A673 (cell line): ENCODE measurements at regions not wholly inside any gene's neighbourhood (a gene's known extent, or its start where the extent isn't known, plus 50 kb on each side); places are given as distances from the start of the nearest gene placed in this dataset.

Source experiments
- BruUV-seq: library from RNA; stranded (reverse); fragments of 400-500 nt; replicated peaks from 2 replicates; lab custom pipeline; 2021; lab: Mats Ljungman, UMichigan
- CTCF ChIA-PET: fragments of 300-600 bp; sonication (Branson Sonifier 250); formaldehyde crosslinking; loops from one replicate; lab custom pipeline; 2022; ENCODE audit warnings: antibody characterized with exemption; lab: Charles Lee
- POLR2A ChIA-PET: fragments of 300-600 bp; sonication (Branson Sonifier 250); formaldehyde crosslinking; loops from one replicate; lab custom pipeline; 2022; ENCODE audit warnings: antibody characterized with exemption; ENCODE audit not compliant: low non-redundant PET; lab: Charles Lee
- DNase-seq: peaks from one replicate; pipeline ENCODE4 v3.0.0-alpha.2; 2015; ENCODE audit warnings: low spot score
- H3K27ac ChIP-seq: fragments of 200-600 bp; sonication (generic); 2 replicates; pipeline ENCODE4 v1.5.1; 2016; ENCODE audit warnings: mixed run types, low read depth, mild to moderate bottlenecking, mixed read lengths, antibody characterized with exemption, low read length; ENCODE audit not compliant: poor library complexity, severe bottlenecking
- H3K27me3 ChIP-seq: fragments of 200-600 bp; sonication (generic); replicated peaks from 2 replicates; pipeline ENCODE4 v1.6.1; 2017; ENCODE audit warnings: mixed run types, low read depth, mild to moderate bottlenecking, mixed read lengths, antibody characterized with exemption, low read length; ENCODE audit not compliant: insufficient read depth, poor library complexity
- H3K36me3 ChIP-seq: fragments of 200-600 bp; sonication (generic); 2 replicates; pipeline ENCODE4 v1.6.1; 2016; ENCODE audit warnings: mixed run types, mild to moderate bottlenecking, mixed read lengths, antibody characterized with exemption, low read length; ENCODE audit not compliant: insufficient read depth, poor library complexity, severe bottlenecking
- H3K4me1 ChIP-seq: fragments of 200-600 bp; sonication (generic); 2 replicates; pipeline ENCODE4 v1.6.1; 2017; ENCODE audit warnings: mixed run types, mild to moderate bottlenecking, mixed read lengths, antibody characterized with exemption, low read length; ENCODE audit not compliant: insufficient read depth, poor library complexity, severe bottlenecking
- H3K4me3 ChIP-seq: fragments of 200-600 bp; sonication (generic); 2 replicates; pipeline ENCODE4 v1.5.1; 2016; ENCODE audit warnings: low read depth, mixed run types, mild to moderate bottlenecking, mixed read lengths, low read length; ENCODE audit not compliant: poor library complexity, severe bottlenecking
- H3K9me3 ChIP-seq: fragments of 200-600 bp; sonication (generic); 2 replicates; pipeline ENCODE4 v1.6.1; 2016; ENCODE audit warnings: mixed run types, low read depth, mild to moderate bottlenecking, mixed read lengths, antibody characterized with exemption, low read length; ENCODE audit not compliant: poor library complexity, severe bottlenecking
- EZH2 ChIP-seq: fragments of 200-600 bp; sonication (generic); IDR thresholded peaks from 2 replicates; pipeline ENCODE4 v1.6.1; 2017; ENCODE audit warnings: borderline replicate concordance, low read depth, mild to moderate bottlenecking, mixed read lengths, antibody characterized with exemption, low read length; ENCODE audit not compliant: poor library complexity, severe bottlenecking
- intact Hi-C: fragments of 100-400 bp; cut with micrococcal nuclease; formaldehyde crosslinking; loops from one replicate; pipeline ENCODE4 v1.10.0; 2022; ENCODE audit not compliant: unreplicated experiment
- TF ChIP-seq, protein P1 (sequence below): fragments of 300-800, 200-600 bp; sonication (generic); conservative IDR thresholded peaks from 2 replicates; pipeline ENCODE4 v1.5.1; 2017; ENCODE audit warnings: low read depth, mild to moderate bottlenecking, antibody characterized with exemption, low read length, moderate library complexity, mixed read lengths

DNA sequence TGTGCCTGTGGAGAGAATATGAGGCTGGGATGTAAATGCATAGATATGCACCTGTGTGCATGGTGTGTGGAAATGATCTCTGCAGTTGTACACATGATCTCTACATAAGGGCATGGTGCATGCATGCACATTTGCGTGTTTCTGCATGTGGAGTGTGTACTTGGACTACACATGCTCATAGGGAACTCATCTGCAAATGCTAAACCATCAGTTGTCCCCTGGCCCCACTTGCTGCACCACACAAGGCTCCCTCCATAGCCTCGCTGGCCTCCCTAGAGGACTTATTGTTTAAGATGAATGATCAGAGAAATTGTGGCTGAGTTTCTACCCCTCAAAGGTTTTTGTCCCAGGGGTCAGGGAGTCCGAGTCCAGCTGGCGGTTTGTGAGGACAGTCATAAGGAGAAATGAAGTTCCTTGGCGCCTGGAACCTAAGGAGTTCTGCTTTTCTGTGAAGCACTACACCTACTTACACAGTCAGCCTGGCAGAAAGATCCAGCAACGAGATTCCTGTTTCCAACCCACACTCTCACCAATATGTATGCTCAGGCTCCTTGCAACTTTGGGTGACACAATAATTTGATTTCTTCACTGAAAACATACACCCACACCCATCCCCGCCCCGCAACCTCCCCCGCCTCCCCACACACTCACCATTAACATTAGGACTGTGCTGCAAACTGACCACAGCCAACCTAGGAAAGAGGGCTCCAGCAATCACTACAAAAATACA lies 79.9 kb upstream of the CPEB4 start:
- intact Hi-C loops = no loop called here
- Histone ChIP-seq H3K27me3 (no peaks in the 10 kb centered on the region), H3K4me3 (no peak overlapping the region), H3K4me1 (no peaks in the 10 kb centered on the region), H3K36me3 (no peaks in the 10 kb centered on the region), H3K9me3 (no peaks in the 10 kb centered on the region), H3K27ac (no peak overlapping the region)
- BruUV-seq = no TSS peak
- no peak for TF ChIP-seq EZH2
- TF ChIP-seq, protein P1, sequence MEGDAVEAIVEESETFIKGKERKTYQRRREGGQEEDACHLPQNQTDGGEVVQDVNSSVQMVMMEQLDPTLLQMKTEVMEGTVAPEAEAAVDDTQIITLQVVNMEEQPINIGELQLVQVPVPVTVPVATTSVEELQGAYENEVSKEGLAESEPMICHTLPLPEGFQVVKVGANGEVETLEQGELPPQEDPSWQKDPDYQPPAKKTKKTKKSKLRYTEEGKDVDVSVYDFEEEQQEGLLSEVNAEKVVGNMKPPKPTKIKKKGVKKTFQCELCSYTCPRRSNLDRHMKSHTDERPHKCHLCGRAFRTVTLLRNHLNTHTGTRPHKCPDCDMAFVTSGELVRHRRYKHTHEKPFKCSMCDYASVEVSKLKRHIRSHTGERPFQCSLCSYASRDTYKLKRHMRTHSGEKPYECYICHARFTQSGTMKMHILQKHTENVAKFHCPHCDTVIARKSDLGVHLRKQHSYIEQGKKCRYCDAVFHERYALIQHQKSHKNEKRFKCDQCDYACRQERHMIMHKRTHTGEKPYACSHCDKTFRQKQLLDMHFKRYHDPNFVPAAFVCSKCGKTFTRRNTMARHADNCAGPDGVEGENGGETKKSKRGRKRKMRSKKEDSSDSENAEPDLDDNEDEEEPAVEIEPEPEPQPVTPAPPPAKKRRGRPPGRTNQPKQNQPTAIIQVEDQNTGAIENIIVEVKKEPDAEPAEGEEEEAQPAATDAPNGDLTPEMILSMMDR = no peak
- ChIA-PET POLR2A (no interaction called here), CTCF (no interaction called here)
- DNase-seq = no peak

DNA sequence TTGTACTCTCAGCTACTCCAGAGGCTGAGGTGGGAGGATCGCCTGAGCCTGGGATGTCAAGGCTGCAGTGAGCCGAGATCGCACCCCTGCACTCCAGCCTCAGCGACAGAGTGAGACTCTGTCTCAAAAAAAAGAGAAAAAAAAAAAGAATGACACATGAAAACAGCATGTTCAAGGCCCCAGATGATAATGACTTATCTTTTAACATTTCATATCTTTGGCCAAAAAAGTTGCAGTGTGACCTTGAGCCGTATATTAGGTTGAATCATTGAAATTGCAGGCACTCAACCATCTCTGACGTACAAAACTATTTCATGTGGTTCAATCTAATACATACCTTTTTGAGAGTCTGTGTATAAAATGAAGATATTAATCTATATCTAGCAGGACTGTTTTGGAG lies 79.1 kb upstream of the CPEB4 start:
- DNase-seq = no peak
- Histone ChIP-seq H3K27me3 (no peaks in the 10 kb centered on the region), H3K4me1 (no peaks in the 10 kb centered on the region), H3K9me3 (no peaks in the 10 kb centered on the region), H3K4me3 (no peak overlapping the region), H3K36me3 (no peaks in the 10 kb centered on the region), H3K27ac (no peak overlapping the region)
- intact Hi-C loops = no loop called here
- no peak for TF ChIP-seq EZH2
- TF ChIP-seq, protein P1 = no peak
- ChIA-PET CTCF (no interaction called here), POLR2A (no interaction called here)
- no TSS peak for BruUV-seq

DNA sequence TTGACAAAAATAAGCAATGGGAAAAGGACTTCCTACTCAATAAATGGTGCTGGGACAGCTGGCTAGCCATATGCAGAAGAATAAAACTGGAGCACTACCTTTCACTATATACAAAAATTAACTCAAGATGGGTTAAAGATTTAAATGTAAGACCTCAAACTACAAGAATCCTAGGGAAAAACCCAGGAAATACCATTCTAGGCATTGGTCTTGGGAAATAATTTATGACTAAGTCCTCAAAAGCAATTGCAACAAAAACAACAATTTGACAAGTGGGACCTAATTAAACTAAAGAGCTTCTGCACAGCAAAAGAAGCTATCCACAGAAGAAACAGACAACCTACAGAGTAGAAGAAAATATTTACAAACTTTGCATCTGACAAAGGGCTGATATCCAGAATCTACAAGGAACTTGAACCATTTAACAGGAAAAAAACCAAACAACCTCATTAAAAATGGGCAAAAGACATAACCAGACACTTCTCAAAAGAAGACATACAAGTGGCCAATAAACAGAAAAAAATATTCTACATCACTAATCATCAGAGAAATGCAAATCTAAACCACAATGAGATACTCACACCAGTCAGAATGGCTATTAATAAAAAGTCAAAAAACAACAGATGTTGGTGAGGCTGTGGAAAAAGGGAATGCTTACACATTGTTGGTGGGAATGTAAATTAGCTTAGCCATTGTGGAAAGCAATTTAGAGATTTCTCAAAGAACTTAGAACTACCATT lies 75.2 kb upstream of the CPEB4 start:
- DNase-seq = no peak
- Histone ChIP-seq H3K27ac (no peak overlapping the region), H3K4me3 (no peak overlapping the region), H3K27me3 (no peaks in the 10 kb centered on the region), H3K9me3 (no peaks in the 10 kb centered on the region), H3K4me1 (no peaks in the 10 kb centered on the region), H3K36me3 (no peaks in the 10 kb centered on the region)
- intact Hi-C loops = no loop called here
- POLR2A ChIA-PET = no interaction called here
- no TSS peak for BruUV-seq
- TF ChIP-seq, protein P1 = no peak
- TF ChIP-seq EZH2 = no peak
- CTCF ChIA-PET = no interaction called here
